CD4-positive, alpha-beta T cell treated with Interleukin-6 at 100 ng/mL for 8 hours (primary cell): ENCODE measurements at regions not wholly inside any gene's neighbourhood (a gene's known extent, or its start where the extent isn't known, plus 50 kb on each side); places are given as distances from the start of the nearest gene placed in this dataset.

Source experiments
- DNase-seq: peaks from one replicate; pipeline ENCODE4 v3.0.0-alpha.2; 2020; ENCODE audit warnings: mixed read lengths, low spot score

GRCh38 chrX:42725196-42725595, 52.8 kb downstream of the PPP1R2C start:
- no peak for DNase-seq

DNA sequence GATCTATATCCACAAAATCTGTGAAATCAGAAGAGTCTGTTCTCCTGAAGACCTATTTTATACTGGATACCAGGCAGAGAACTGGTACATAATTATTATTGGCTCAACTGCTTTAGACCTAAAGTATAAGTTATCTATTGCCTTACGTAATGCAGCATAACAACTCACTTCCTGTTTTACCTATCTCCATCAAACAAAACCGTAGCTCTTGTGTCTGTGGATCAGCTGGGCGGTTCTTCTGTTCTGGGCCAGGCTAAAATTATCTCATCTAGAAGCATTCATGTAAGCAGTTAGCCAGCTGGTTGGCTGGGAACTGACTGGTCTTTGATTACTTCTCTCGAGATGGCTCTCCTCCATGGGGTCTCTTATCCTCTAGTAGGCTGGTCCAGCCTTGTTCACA, 57.8 kb downstream of the PPP1R2C start:
- DNase-seq = no peak

- DNase-seq = no peak
Observed at GRCh38 chrX:42715701-42716262, 62.2 kb downstream of the PPP1R2C start.

DNA sequence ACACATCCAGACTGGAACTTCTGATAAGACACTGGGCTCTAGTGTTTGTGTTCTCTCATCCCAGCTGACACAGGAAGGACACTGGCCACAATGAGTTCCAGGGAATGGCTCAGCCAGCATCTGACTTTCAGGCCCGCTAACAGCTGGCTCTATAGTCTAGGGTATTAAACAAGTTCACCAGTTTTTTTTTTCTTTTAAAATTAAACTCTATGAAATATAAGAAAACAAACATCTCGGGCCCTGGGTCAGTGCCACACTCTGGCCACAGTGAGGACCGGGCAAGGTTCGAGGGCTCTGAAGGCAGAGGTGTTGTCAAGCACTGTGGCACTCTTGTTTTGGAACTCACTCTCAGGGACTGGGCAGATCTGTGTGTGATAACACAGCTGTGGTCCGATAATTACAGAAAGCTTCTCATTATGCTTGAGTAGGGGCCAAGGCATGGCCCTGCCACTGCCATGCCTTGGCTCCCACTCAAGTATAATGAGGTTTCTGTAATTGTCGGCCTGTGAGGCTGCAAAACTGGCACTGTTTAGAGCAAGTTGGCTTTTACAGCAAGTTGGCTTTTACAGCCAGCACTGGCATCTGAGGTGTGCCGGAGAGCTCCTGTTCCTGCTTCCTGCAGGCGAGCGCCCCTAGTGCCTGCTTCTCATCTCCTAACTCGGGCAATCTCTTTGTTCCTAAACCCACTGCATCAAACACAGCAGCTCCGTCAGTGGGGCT, 62.8 kb downstream of the PPP1R2C start:
- DNase-seq = peak; percentile 57

DNA sequence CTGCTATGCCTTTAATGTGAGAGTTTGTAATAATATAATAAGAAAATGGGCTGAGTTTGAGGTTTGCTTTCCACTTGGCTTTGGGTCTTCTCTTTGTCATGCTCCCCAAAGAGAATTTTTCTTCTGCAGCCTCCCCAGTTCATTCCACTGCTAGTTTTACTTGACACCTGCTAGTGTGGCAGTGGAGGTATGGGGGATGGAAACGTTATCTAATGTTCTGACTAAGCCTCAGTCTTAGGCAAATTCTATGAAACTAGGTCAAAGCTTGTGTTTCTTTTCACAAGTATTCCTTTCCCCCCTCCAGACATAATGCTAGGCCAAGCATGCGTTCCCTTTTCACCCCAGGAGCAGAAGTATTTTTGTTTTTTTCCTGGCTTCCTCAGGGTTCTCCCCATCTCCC, 67.5 kb downstream of the PPP1R2C start:
- DNase-seq = no peak

DNA sequence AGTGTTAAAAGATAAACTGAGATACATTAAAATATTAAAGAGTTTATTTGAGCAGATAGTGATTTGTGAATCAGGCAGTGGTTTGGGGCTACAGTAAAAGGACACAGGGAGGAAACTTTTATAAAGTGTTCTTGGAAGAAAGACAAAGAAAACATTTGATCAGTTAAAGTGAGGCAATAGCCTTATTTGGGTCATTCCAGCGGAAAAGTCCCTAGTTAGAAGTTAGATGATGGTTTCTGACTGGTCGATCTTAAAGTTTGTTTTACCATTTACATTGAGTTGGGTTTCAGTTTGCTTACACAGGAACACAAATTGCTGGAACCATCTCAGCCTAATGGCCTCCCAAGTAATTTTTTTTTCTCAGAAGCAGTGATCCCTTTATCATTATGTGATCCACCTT, 69.7 kb downstream of the PPP1R2C start:
- DNase-seq = no peak

DNA sequence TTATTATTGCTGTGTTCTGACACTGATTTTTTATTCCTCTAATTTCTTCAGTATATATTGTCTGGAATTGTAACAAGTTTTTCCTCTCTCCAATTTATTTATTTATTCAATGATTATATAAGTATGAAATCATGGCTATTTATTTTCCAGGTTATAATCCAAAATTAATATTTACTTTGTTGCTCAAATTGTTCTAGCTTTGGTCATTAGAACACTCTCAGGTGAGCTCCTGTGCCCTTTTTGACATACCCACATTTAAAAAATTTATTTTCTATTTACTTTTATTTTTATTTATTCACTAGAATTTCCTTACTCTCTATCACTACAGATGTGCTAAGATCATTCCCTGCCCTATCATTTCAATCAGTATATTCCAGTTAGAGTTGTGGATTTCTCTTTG, 70.2 kb downstream of the PPP1R2C start:
- no peak for DNase-seq

DNA sequence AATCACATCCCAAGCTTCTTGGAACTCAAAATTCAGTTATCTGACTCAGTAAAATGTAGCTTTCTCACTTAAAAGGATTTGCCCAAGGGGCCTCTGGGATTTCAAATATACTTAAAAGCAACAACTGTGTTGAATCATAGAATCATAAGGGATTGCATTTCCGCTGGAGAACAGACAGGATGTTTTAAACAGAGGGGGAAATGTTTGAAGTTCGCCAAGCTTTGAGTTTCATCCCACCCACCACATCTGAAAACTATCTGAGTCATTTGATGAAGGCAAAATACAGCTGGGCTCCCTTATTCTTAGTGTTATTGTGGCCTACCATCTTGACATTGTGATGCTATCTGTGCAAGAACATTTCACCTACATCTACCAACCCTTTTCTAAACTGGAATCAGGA, 73.5 kb downstream of the PPP1R2C start:
- DNase-seq = peak; percentile 2

DNA sequence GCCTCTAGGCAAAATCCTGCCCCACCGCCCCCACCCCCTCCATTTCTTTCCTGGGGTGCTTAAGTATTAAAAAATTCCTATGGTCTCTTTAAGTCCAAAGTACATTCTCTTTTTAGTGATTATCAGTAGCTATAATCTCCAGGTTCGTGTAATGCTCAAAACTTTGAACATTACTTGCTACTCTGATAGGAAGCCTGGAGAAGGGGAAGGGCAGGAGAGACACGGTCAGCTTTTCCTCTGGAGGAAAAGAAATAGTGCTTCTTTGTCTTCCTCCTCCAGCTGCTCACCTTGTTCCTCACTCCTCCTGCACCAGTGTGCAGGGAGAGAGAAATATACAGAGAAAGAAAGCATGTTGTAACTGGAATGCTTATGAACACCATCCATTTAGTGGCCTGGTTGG, 80.4 kb downstream of the PPP1R2C start:
- DNase-seq = no peak

DNA sequence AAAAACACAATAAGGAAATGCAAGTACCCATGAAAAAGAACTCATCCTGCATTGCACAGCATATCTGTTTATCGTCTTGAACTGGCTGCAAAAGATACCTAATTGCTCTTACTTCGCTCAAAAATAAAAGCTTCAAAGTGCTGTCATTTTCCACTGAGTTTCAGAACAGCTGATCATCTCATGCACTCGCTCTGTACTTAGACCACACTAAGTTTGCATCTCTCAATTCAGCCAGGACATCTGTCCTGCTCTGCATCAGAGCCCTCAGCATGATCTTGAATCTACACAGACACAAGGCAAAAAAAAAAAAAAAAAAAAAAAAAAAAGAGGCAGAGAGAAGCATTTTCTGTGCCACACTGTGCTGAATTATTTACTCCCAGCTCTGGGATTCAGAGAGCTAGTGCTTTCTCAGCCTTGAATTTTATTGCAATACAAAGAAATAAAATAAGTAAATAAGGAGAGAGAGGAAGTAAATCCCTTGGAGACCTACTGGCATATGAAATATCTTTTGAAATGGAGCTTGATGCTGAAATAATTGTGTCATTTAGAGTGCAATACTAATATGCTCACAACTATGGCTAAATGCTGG, 81.3 kb downstream of the PPP1R2C start:
- DNase-seq = no peak

DNA sequence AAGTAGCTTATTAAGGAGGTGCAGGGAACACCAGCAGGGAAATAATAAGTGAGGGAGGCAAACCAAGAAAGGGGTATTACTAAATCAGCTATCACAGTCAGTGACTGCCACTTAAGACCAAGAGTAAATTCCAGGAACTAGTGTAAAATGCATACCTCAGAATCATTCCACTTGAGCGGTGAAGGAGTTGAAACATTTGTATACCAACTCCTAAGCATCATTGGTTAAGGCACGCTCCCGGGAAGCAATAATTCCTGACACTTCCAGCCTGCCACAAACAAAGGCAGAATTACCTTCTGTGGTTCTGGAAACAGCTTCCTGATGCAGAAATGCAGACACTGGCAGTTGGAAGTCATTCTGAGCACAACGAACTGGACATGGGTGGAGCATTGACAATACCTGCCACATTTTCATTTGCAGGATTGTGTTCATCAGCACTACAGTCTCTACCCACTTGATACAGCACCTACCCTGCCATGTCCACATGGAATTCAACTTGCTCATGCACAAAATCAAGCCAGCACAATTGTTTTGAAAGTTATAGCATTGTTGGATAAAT, 82.1 kb downstream of the PPP1R2C start:
- DNase-seq = no peak

- no peak for DNase-seq
Observed at GRCh38 chrX:42694260-42694815, 83.6 kb downstream of the PPP1R2C start.

- no peak for DNase-seq
Observed at GRCh38 chrX:42691196-42691595, 86.8 kb downstream of the PPP1R2C start.

- DNase-seq = no peak
Observed at GRCh38 chrX:42686706-42687105, 91.3 kb downstream of the PPP1R2C start.

DNA sequence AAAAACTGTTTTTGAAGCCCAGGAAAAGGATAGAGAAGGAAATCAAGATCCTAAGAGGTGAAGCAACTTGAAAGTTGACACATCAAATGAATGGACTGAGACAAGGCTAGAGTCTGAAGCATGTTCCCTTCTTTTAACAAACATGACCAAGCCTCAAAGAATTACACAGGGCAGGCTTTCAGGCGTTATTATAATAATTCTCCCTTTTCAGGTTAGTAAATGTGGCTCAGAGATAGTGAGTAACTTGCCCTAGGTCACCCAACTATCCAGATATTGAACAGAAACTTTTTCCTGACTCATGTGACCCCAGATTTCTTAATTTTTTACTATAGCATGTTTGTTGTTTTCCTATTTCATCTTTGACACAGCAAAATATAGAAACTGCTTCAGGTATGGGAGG, 91.7 kb downstream of the PPP1R2C start:
- no peak for DNase-seq

DNA sequence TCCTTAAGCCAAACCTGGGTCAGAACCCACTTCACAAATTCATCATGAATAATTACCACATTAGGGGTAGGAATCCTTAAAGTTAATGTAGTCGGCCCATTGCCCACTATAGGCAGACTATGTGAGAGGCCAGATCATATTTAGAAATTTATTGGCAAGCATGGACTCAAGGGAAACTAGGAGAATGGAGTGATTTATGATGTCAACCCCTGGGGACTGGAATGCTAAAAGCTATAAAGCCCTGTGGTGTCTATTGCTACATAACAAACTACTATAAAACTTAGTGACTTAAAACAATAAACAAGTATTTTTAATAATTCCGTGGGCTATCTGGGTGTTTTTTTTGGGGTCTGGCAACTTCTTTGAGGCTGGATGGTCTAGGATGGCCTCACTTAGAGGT, 93.9 kb downstream of the PPP1R2C start:
- DNase-seq = no peak

- DNase-seq = no peak
Observed at GRCh38 chrX:42680666-42681065, 97.3 kb downstream of the PPP1R2C start.

DNA sequence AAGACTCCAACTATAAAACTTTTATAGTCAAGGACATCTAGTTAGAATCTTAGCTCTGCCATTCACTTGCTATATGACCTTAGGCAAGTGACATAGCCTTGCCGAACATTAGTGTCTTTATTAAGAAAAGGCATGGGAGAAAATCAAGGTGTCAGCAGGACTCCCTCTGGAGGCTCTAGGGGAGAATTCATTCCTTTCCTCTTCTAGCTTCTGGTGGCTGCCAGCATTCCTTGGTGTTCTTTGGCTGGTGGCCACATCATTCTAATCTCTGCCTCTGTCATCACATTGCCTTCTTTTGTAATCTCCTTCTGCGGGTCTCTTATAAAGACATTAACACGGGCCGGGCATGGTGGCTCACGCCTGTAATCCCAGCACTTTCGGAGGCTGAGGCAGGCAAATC, 99.8 kb downstream of the PPP1R2C start:
- DNase-seq = no peak

GRCh38 chrX:42673301-42673810, 104.6 kb downstream of the PPP1R2C start:
- DNase-seq = no peak

- no peak for DNase-seq
Observed at GRCh38 chrX:42664680-42665079, 113.3 kb downstream of the PPP1R2C start.

- DNase-seq = no peak
Observed at GRCh38 chrX:42628471-42628870, 149.5 kb downstream of the PPP1R2C start.

DNA sequence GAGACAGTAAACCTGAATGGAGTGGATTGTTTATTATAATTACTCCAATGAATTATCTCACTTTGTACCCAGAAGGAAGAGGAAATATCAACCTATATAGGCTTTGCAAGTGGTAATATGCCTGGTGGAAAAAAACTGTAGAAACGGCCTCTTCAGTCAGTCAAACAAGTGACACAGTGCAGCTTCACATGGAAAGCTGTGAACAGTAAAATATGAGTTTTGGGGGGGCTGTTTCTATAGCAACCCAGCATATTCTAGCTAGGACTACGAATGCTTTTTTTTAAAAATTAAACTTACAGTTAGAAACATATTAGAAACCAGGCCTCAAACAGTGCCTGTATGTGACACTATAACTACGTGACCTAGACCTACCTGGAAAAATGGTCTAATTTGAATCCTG, 150.1 kb downstream of the PPP1R2C start:
- DNase-seq = no peak

DNA sequence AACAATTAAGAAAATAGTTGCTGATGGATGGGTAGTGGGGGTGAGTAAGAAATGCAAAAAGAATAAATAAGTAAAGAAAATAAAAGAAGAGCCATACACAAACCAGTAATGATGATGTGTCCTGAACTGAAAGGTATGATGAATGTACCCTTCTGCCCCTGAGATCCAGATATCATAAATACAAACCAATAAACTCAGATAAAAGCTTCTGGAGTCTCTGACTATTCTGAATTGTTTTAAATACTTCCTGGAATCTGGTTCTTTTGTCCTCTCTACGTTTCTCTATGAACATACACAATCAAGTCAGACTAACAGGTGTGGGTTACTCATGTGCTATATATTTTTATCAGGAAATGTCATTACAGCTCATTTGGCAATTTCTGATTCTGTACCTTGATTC, 153.4 kb downstream of the PPP1R2C start:
- DNase-seq = no peak
